HG02970 (cell line): ENCODE measurements at regions not wholly inside any gene's neighbourhood (a gene's known extent, or its start where the extent isn't known, plus 50 kb on each side); places are given as distances from the start of the nearest gene placed in this dataset.
"Not testable (repeated sequence)": the region's sequence is repeated elsewhere in the genome, so short reads cannot be mapped to it uniquely, and the experiment has no call there.

Source experiments
- ATAC-seq: cut with Tn5 transposase; IDR thresholded peaks from one replicate; pipeline ENCODE4 v1.9.1; 2021; ENCODE audit warnings: mild to moderate bottlenecking, moderate library complexity, moderate number of reproducible peaks; ENCODE audit not compliant: unreplicated experiment, low FRiP score

DNA sequence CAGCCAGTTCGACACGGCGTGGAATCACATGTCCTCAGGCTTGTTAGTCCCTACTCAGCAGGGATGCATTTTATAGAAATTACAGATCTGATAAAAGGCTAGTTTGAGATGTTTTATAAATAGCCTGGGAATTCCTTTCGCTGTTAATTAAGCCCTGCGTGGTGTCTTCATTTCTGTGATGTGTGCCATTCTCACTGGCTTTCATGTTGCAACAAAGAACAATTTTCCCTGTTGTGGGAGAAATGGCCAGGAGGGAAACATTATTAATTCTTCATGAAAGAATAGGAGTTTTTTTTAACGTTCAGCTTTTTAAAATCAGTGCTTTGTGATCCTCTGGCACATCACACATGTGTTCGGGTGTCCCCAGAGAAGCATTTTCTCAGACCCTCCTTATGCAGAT lies 427.3 kb upstream of the FRG1 start:
- ATAC-seq: no peak

DNA sequence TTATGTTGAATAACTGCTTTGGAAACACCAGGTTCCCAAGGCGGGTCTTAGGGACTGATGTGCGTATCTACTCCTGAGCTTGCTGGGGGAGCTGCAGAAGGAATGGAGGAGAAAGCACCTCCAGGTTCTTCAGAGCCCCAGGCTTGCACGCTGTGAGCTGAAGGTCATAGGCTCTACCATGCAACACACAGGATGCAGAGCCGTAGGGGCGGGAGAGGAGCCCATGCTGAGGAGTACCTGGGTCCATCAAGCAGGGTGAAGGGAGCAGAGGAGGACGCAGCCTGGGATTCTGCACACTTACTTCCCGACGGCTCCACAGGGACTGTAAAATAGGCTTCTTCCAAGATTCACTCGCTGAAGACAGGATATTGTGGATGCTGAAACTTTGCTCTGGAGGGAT lies 426.5 kb upstream of the FRG1 start:
- no peak for ATAC-seq

DNA sequence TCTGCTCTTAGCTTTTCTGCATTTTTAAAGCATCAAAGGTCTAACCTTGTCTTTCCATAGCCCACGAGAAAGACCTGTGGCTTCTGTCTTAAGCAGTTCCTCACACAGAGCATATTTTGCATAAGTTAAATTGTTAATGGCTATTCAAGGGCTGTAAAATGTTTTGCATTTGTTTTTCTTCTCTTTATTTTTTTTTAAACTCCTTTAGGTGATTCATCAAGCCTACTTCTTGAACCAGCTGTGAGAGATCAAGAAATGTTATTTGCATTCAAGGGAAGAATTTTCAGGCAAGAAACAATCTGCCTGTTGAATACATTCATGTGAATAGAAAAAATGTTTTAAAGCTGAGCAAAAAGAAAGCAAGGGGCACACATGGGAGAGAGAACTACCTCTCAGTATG lies 423.8 kb upstream of the FRG1 start:
- no peak for ATAC-seq

DNA sequence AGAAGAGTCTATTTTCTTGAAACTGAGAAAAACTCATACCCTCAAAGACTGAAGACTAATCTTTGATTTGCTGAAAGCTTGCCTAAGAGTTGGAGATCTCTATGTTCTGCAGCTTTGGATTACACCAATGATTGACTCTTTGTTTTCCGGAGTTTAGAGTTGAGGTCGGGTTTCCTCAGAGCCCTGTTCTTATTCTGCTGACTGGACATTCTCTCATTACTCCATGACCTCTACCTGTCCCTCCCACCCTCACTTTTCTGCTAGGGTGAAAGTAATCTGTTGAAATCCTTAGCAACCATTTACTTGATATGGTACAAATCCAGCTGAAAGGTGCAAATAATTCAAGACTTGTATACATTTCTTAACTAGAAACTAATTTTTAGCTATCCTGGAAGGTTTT lies 421.5 kb upstream of the FRG1 start:
- no peak for ATAC-seq

DNA sequence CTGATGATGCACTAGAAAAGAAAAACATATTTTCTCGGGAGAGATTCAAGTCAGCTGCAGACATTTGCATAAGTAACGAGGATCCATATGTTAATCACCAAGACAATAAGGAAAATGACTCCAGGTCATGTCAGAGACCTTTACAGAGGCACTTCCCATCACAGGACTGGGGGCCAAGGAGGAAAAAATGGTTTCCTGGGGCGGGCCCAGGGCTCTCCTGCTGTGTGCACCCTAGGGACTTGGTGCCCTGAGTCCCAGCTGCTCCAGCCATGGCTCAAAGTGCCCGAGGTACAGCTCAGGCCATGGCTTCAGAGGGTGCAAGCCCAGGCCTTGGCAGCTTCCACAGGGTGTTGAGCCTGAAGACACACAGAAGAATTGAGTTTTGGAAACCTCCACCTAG lies 415.4 kb upstream of the FRG1 start:
- ATAC-seq: no peak

DNA sequence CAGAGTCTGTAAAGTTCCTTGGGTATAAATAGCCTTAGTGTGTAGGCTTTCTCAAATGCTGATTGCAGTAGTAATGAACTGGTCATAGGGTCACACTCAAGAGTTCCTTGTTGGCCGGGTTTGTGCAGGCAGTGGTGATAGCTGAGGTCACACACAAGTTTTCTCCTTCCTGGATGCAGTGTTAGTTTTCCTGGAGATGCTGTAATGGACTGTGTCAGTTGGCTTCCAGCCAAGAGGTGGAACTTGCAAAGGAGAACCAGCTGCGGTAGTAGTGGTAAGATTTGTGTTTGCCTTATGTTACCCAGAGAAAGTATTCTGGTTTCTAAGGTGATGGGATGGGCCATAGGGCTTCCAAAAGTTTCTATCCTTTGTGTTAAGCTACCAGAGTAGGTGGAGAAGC lies 409.8 kb upstream of the FRG1 start:
- ATAC-seq: no peak

DNA sequence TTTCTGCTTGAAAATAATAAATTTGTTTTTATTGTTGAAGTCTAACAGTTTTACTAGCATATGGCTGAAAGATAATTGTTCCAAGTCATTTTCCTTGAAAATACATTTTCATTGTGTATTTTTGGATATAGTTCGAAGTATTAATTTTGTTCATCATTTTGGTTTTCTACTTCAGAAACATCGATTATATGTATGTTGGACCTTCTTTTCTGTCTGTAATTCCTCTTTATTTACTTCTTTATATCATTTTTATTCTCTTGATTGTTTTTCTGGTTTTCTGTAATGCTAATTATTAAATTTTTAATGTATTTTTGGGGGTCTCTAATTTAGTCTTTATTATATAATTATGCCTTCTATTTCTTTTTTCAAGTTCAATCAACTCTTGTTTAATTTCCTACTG lies 407.1 kb upstream of the FRG1 start:
- ATAC-seq: no peak

DNA sequence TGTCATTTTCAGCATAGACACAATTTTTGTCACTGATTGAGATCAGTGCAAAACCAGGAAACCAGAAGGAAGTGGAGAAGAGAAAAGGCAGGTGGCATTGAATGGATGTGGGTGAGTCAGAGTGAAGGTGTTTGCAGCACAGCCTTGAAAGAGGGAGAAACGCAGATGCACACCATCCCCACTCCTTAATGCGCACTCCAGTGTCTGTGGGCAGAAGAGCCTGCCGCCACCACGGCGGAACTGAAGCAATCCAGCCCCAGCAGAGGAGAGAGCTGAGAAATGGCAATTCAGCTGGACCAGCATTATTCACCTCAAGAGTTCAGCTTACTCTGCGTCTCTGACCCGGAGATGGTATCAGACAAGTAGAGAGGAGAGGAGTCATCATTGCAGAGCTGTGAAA lies 393.1 kb upstream of the FRG1 start:
- ATAC-seq: no peak

DNA sequence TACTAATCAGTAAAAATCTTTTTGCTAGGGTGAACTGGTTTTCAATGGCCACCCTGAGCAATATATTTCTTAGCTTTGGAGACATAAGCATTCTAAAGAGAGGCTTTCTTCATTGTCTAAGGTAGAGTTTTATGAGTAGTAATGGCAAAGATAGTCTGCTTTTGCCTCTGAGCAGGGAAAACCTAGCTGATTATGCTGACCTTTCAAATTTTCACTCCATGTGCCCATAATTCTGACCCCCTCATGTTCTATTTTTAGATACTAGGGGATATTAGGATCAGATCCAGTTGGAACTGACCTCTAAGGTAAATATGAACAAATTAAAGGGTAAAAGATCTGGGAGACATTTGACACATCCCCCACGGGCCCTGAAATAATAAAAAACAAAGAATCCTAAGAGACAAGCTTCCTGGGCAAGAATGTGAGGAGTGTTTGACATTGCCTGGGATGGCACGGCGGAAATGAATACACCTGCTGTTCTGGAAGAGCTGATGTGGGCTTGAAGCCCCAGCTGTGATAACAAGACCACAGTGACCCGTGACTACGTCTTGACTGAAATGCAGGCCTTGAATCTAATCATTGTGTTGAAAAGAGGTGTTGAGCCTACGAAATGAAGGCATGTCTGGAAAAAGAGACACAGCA lies 392.1 kb upstream of the FRG1 start:
- ATAC-seq: no peak

DNA sequence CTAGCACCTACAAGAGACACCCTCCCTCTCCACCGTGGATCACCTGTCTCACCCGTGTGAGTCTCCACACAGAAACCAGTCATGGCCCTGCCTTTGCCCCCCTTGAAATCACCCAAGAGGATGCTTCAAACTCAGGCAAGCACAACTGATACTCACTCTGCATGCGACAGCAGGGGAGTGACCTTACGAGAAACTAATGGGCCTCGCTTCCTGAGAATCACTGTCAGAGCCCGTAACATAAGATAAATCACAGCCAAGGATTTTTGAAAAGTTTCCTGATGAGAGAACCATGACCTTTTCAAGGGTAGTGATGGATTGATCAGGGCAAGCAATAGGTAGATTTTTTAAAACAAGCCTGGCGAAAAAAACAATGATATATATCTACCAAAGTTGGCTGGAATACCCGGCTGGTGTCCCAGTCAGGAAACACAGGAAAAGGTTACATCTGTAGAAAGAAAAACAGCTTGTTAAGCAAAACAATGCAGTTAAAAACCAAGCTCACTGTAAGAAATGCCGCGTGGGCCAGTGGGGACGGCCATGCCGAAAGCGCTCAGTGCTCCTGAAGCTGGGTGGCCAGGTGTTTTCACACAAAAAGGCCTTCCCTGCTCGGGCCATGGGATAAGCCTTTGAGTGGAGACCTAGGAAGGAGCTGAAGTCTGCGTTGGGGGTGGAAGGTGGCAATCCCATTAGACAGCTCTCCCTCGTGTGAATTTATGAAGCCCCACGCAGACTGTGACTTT lies 388.6 kb upstream of the FRG1 start:
- ATAC-seq: not testable (repeated sequence)

DNA sequence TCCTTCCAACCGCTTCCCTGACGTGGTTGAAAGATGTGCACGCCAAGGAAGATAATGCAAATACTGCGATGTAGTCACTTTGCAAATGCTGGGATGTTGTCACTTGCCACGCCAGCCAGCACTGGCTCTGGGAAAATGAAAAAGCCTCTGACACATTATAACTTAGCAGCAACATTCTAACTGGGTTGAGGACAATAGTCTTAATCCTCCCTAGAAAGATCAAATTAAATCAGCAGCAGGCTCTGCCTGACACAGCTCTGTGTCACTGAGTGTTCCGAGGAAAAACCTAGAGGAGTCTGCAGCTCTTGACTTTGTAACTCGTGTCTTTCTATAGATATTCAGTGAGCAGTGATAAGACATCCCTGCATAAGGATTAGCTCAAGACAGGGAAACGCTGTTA lies 380.1 kb upstream of the FRG1 start:
- not testable (repeated sequence) for ATAC-seq

DNA sequence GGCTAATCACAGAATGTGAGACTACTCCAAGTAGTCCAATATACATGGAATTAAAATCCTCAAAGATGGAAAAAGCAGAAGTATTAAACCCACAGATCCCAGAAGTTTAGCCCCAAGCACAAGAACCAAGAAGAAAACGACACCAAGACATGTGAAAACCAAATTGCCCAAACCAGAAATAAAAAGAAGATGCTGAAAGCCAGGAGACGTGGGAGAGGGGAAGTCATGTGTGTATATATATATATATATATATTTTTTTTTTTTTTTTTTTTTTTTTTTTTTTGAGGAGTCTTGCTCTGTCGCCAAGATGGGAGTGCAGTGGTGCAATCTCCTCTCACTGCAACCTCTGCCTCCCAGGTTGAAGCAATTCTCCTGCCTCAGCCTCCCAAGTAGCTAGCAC lies 376.9 kb upstream of the FRG1 start:
- ATAC-seq: not testable (repeated sequence)

DNA sequence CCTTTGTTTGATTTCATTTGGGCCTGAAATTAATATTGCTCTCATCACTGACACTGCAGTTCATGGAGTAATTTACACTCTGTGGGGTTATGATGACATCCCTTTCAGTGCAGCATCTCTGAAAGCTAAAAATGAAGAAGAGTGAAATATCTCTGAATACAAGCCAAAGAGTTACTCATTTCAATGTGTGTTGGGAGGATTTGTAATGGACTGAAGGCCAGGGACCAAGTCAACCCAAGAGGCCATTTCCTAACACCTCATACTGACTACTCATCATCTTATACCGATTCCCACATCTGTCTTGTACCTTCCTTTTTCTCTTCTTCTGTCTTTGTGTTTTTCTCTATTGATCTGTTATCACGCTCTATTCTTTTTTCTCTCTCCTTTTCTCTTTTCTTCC lies 374.4 kb upstream of the FRG1 start:
- not testable (repeated sequence) for ATAC-seq

DNA sequence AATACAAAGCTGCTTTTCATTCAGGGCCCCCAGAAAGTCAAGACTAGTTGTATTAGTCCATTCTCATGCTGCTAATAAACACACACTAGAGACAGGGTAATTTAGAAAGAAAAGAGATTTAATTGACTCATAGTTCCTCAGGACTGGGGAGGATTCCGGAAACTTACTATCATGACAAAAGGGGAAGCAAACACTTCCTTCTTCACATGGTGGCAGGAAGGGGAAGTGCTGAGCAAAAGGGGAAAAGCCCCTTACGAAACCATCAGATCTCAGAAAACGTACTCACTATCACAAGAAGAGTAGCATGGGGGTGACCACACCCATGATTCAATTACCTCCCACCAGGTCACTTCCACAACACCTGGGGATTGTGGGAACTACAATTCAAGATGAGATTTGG lies 373.8 kb upstream of the FRG1 start:
- ATAC-seq: not testable (repeated sequence)

DNA sequence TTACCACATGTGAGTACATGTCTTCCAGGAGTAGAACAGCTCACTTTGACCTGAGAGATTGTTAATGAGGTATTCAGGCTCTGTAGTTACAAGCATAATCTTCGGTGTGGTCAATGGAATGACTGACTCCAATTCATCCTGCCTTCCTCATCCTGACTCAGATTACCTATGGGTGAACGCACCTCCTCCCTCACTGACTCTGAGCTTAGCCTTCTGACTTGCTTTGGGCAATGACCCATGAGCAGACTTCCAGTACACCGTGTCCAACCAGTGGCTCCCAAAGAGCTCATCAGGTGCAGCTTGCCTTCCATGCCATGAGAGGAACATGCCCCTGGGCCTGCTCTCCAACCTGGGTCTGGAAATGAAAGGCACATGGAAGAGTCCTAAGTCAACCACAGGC lies 361.0 kb upstream of the FRG1 start:
- not testable (repeated sequence) for ATAC-seq

DNA sequence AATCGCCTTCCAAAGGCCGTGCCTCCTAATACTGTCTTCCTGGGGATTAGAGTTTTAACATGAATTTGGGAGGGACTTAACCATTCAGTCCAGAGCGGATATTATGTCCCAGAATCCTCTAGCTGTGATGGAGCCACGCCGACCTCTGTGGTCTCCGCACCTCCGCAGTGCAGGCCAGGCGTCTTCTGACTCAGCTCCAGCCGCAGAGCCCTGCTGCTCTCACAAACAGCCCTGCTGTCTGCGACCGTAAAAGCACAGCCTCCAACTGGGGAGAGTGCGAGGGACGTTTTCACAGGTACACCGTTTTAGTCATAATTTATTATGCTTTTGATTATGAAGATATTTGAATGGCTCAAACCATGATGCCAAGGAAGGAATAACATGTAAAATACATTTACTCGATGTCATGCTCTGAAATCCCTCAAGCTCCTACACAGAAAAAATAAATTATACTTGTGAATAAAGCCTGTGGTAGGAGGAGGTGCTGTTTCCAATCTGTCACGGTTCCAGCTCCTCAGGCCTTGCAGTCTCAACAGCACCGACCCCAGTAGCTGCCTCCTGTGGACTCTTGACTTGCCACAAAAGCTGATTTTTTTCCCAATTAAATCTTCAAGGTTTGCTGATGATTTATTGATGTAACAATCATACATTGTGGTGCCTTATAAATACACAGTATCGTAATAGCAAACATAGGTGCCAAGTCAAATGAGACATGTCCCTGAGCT lies 353.6 kb upstream of the FRG1 start:
- ATAC-seq: not testable (repeated sequence)

DNA sequence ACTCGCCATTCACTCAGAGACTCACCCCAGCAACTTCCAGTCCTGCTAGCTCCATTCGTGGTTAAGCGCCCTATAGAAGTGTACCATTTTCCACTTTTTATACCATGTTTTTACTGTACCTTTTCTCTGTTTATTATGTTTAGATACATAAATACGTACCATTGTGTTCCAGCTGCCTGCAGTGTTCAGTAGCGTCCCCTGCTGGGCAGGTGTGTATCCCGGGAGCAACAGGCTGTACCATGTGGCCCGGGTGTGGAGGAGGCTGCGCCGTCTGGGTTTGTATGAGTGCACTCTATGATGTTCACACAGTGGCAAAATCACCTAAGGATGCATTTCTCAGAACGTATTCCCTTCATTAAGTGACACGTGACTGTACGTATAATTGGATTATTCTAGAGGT lies 351.5 kb upstream of the FRG1 start:
- not testable (repeated sequence) for ATAC-seq

DNA sequence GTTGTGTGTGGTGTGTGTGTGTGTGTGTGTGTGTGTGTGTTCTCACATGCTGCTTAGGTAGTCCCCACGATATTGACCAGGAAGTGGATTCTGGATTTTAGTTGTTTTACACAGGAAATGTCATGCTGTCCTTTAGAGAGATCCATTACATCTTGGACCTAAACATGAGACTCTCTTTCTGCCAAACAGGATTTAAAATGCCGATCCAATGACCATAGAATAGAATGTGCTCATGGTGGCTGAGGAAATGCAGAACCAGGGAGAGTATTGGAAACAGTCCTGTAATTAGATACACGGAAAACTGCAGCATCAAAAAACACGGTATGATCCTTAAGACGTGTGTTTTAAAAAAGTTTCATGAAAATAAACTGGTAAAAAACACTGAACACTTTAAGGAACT lies 347.8 kb upstream of the FRG1 start:
- no peak for ATAC-seq

DNA sequence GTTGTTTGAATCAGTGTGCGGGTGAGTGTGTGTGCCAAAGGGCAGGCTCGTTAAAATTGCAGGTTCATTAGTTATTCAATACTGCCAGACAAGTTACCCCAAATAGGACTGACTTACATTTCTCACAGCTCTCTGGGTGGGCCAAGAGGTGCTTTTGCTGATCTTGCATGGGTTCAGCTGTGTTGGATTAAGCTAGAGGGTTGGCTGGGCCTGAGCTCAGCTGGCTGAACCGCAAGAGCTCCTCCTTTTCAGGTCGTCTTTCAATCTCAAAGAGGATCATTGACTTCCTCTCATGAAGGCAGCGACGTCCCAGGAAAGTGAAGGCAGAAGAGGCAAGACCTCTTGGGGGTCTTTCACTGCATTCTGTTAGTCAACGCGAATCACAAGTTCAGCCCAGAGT lies 343.3 kb upstream of the FRG1 start:
- ATAC-seq: no peak

DNA sequence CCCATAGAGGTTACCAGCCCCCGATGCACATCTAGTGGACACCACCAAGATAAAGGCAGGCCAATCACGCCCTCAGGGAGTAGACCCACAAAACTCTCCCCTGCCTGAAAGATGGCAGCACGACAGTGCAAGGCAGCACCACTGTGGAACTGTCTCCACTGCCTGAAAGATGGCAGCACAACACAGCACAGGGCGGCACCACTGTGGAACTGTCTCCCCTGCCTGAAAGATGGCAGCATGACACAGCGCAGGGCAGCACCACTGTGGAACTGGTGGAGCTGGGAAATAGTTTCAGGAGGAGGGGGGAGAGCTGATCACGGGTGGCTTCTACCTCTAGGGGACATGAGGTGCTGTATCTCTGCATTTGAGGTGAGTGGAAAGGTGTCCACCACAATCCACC lies 340.4 kb upstream of the FRG1 start:
- no peak for ATAC-seq

DNA sequence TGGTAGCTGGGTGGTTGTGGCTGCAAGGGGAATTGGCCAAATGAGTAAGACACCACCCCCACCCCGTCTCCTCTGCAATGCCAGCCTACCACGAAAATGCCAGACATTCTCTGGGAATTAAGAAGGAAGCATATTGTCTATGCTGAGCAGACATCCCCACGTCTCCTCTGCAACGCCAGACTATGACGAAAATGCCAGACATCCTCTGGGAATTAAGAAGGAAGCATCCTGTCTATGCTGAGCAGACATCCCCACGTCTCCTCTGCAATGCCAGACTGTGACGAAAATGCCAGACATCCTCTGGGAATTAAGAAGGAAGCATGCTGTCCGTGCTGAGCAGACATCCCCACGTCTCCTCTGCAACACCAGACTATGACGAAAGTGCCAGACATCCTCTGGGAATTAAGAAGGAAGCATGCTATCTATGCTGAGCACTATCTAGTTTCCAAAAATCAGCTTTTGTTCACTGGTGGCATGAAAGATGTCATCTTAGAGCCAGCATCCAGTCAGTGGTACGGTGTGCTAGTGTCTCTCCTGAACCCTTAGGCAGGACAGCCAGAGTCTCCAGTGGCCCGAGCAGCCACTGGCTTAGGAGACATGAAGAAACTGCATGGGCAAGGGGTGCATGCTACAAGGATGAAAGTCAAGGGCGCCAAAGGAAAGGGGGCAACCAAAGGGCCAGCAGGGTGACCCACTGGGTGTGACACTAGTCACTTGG lies 339.8 kb upstream of the FRG1 start:
- no peak for ATAC-seq
